Calu3 (cell line): ENCODE measurements at regions not wholly inside any gene's neighbourhood (a gene's known extent, or its start where the extent isn't known, plus 50 kb on each side); places are given as distances from the start of the nearest gene placed in this dataset.
"Not testable (repeated sequence)": the region's sequence is repeated elsewhere in the genome, so short reads cannot be mapped to it uniquely, and the experiment has no call there.

Experiments
- BruUV-seq: library from RNA; stranded (reverse); fragments of 400-500 nt; replicated peaks from 2 replicates; lab custom pipeline; 2021; lab: Mats Ljungman, UMichigan
- CTCF ChIA-PET: fragments of 300-600 bp; sonication (Branson Sonifier 250); formaldehyde crosslinking; loops from one replicate; lab custom pipeline; 2022; ENCODE audit warnings: antibody characterized with exemption; lab: Charles Lee
- DNase-seq: peaks from one replicate; pipeline ENCODE4 v3.0.0; 2022
- H3K27ac Mint-ChIP-seq: one replicate; pipeline ENCODE4 v1.8.0; 2022; ENCODE audit warnings: mixed read lengths; ENCODE audit not compliant: unreplicated experiment
- H3K27me3 Mint-ChIP-seq: one replicate; pipeline ENCODE4 v1.8.0; 2022; ENCODE audit warnings: mixed read lengths; ENCODE audit not compliant: unreplicated experiment
- H3K36me3 Mint-ChIP-seq: one replicate; pipeline ENCODE4 v1.8.0; 2022; ENCODE audit warnings: mild to moderate bottlenecking, moderate library complexity, mixed read lengths; ENCODE audit not compliant: insufficient read depth, unreplicated experiment
- H3K4me1 Mint-ChIP-seq: one replicate; pipeline ENCODE4 v1.8.0; 2022; ENCODE audit warnings: mild to moderate bottlenecking, low read depth, mixed read lengths; ENCODE audit not compliant: unreplicated experiment
- H3K4me3 Mint-ChIP-seq: one replicate; pipeline ENCODE4 v1.8.0; 2022; ENCODE audit warnings: mild to moderate bottlenecking, low read depth, moderate library complexity, mixed read lengths; ENCODE audit not compliant: unreplicated experiment
- H3K9me3 Mint-ChIP-seq: one replicate; pipeline ENCODE4 v1.8.0; 2022; ENCODE audit warnings: low read depth, mixed read lengths; ENCODE audit not compliant: unreplicated experiment
- CTCF ChIP-seq: fragments of 200-600 bp; IDR thresholded peaks from one replicate; pipeline ENCODE4 v1.8.0; 2022; ENCODE audit warnings: antibody characterized with exemption; ENCODE audit not compliant: unreplicated experiment
- intact Hi-C: fragments of 100-400 bp; cut with micrococcal nuclease; formaldehyde crosslinking; loops from one replicate; pipeline ENCODE4 v1.10.0; 2022; ENCODE audit not compliant: unreplicated experiment

- intact Hi-C loops = no loop called here
- CTCF ChIA-PET = no interaction called here
- no peak overlapping the region for H3K4me3 Mint-ChIP-seq
- TF ChIP-seq CTCF = no peak
- H3K27me3 Mint-ChIP-seq = no peaks in the 10 kb centered on the region
- H3K27ac Mint-ChIP-seq = no peak overlapping the region
- H3K4me1 Mint-ChIP-seq = no peaks in the 10 kb centered on the region
- DNase-seq = no peak
- no TSS peak for BruUV-seq
- peaks cover 2% of the 10 kb centered on the region for H3K9me3 Mint-ChIP-seq
- no peaks in the 10 kb centered on the region for H3K36me3 Mint-ChIP-seq
These were observed 1198.7 kb upstream of the ATXN8OS start for GRCh38 chr13:68908879-68909278.

- intact Hi-C loops = no loop called here
- Mint-ChIP-seq H3K27ac (no peak overlapping the region), H3K36me3 (no peaks in the 10 kb centered on the region), H3K4me1 (no peaks in the 10 kb centered on the region), H3K27me3 (no peaks in the 10 kb centered on the region), H3K9me3 (peaks cover 2% of the 10 kb centered on the region), H3K4me3 (no peak overlapping the region)
- TF ChIP-seq CTCF = no peak
- no TSS peak for BruUV-seq
- CTCF ChIA-PET = no interaction called here
- DNase-seq = no peak
These were observed 1202.4 kb upstream of the ATXN8OS start for GRCh38 chr13:68905186-68905585.

- H3K4me1 Mint-ChIP-seq = peaks cover 9% of the 10 kb centered on the region
- no peaks in the 10 kb centered on the region for H3K27me3 Mint-ChIP-seq
- H3K36me3 Mint-ChIP-seq = no peaks in the 10 kb centered on the region
- H3K4me3 Mint-ChIP-seq = no peak overlapping the region
- no TSS peak for BruUV-seq
- intact Hi-C loops = no loop called here
- peaks cover 7% of the 10 kb centered on the region for H3K9me3 Mint-ChIP-seq
- no peak for DNase-seq
- TF ChIP-seq CTCF = no peak
- CTCF ChIA-PET = no interaction called here
- no peak overlapping the region for H3K27ac Mint-ChIP-seq
These were observed 1210.2 kb upstream of the ATXN8OS start for GRCh38 chr13:68897331-68897928.

- BruUV-seq = no TSS peak
- Mint-ChIP-seq H3K4me3 (no peak overlapping the region), H3K36me3 (no peaks in the 10 kb centered on the region), H3K27me3 (no peaks in the 10 kb centered on the region), H3K27ac (no peak overlapping the region), H3K4me1 (peaks cover 9% of the 10 kb centered on the region), H3K9me3 (peaks cover 7% of the 10 kb centered on the region)
- CTCF ChIA-PET = no interaction called here
- no peak for TF ChIP-seq CTCF
- DNase-seq = no peak
- intact Hi-C loops = no loop called here
These were observed 1211.9 kb upstream of the ATXN8OS start for GRCh38 chr13:68895696-68896095.

- not testable (repeated sequence) for H3K9me3 Mint-ChIP-seq, DNase-seq
These were observed 1213.9 kb upstream of the ATXN8OS start for GRCh38 chr13:68893721-68894120.

GRCh38 chr13:68892596-68892995 lies 1215.0 kb upstream of the ATXN8OS start:
- H3K27ac Mint-ChIP-seq, H3K27me3 Mint-ChIP-seq, H3K9me3 Mint-ChIP-seq, CTCF ChIA-PET, BruUV-seq, intact Hi-C loops, DNase-seq, H3K36me3 Mint-ChIP-seq, H3K4me3 Mint-ChIP-seq, H3K4me1 Mint-ChIP-seq: not testable (repeated sequence)

More at GRCh38 chr13:68893721-68894120, 1213.9 kb upstream of the ATXN8OS start:
- CTCF ChIA-PET, H3K27ac Mint-ChIP-seq, H3K4me1 Mint-ChIP-seq, intact Hi-C loops, H3K4me3 Mint-ChIP-seq, H3K36me3 Mint-ChIP-seq, H3K27me3 Mint-ChIP-seq, BruUV-seq: not testable (repeated sequence)

DNA sequence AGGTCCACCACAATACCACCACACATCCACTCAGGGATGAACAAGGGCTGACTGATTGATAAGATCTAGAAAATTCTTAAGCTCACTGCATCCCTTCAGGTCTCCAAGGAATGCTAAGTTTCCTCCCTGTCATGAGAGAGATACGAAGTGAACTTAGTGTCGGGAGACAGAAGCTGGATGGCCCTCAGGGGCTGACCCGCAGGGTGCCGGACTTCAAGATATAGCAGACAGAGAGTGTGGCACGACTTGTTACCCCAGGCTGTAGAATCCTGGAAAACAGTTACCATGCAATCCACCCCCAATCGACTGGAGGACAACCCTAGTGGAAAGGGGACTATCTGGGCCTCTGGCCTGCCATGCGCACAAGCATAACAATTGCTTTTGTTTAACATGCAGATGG lies 1217.5 kb upstream of the ATXN8OS start:
- H3K9me3 Mint-ChIP-seq, CTCF ChIA-PET, H3K27me3 Mint-ChIP-seq, H3K4me3 Mint-ChIP-seq, H3K27ac Mint-ChIP-seq, DNase-seq, H3K4me1 Mint-ChIP-seq, H3K36me3 Mint-ChIP-seq, intact Hi-C loops, BruUV-seq: not testable (repeated sequence)
